Islet precursor cell (in vitro differentiated cells): ENCODE measurements at regions not wholly inside any gene's neighbourhood (a gene's known extent, or its start where the extent isn't known, plus 50 kb on each side); places are given as distances from the start of the nearest gene placed in this dataset.
"Not testable (repeated sequence)": the region's sequence is repeated elsewhere in the genome, so short reads cannot be mapped to it uniquely, and the experiment has no call there.

Experiments used
- DNase-seq: peaks from one replicate; pipeline ENCODE4 v3.0.0-alpha.2; 2018

DNA sequence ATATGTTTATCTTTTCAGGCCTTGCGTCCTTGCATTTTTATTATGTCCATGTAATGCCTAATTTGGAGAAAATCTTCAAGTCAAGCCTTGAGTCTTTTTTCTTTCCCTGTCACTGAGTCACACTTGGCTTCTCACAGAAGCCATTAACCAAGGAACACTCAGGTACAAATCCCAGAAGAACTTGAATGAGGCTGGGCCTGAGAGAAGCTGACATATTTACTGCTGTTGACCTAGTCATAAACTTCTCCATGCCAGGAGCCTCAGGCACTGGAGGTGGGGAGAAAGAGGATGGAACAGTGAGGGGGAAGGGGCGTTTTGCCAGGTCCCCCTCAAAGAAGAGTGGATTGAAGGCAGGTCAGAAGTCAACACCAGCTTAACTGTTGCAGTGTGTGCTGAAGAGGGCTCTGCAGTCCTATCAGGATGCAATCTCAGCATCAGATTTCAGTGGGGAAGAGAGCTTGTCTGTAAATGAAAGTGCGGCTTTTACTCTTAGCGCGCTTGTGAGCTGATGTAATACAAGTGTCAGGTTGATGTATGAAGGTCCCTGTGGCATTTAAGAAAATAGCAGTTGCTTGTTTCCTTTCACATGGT, 526.0 kb downstream of the ETS1 start:
- peak; percentile 81 for DNase-seq

DNA sequence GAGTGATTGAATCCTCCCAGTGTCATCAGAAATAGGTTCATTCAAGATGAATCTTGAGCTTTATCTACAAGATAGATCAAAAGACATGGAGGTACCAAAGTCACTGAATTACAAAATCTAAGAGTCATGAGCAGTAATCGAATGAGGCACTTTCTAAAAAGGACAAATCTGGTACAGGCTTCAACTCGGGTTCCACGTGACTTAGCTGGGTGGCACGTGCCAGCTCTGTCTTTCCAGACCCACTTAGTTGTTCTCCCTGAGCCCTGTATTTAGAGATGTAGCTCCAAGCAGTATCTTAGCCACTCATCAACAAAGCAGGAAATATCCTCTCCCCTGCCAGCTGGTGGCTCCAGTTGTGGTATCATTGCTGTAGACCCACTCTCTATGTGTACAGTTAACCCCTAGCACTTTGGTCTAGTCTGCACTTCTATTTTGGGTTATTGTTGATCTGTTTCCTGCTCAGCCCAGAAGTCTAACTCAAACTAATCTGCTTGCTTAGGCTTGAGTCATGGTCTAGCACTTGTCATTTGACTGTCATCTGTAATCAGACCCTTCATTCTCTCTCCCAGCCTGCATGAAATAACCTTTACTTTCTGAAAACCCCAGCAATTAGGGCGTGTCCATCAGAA, 528.7 kb downstream of the ETS1 start:
- DNase-seq, result no peak

DNA sequence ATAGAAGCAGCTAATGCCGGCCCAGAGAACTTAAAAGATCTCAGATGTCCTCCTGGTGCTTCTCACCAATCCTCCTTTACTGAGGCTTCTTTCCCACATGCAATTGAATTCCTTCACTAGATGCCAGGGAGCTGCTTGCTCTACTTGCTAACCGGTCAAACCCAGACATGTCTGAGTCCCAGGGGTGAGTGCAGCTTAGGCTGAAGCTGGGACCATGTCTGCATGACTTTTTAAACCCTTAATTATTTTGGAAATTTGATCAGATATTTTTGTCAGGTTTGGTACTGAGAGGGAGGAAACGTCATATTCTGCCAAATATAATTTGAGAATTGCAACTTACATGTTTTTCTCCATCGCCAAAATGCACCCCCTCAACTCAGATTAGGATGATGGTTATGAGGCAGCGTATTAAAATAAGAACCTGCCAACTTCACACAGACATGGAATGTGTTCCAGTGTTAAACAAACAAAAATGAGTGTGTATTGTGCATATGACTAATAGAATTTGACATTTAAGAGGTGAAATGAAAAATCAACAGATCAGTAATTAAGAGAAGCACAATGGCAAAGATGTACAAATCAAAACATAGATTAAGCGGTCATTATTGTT, 529.5 kb downstream of the ETS1 start:
- DNase-seq, result no peak

DNA sequence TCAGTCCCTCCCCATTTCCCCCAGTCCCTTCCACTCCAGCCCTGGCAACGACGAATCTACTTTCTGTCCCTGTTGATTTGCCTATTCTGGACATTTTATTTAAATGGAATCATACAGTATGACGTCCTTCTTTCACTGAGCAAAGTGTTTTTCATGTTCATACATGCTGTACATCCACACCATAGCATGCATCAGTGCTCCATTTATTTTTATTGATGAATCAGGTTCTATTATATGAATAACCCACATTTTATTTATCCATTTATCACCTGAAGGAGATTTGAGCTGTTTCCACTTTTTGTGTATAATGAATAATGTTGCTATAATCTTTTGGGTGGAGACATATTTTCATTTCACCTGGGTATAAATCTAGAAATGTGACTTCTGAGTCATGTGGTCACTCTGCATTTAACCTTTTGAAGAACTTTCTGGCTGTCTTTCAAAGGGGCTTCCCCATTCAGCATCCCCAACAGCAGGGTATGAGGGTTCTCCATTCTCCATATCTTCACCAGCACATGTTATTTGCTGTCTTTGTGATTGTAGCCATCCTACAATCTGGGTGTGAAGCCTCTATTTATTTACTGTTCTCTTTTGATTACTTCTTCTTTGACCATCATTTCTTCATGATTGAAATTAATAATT, 531.7 kb downstream of the ETS1 start:
- DNase-seq, result no peak

DNA sequence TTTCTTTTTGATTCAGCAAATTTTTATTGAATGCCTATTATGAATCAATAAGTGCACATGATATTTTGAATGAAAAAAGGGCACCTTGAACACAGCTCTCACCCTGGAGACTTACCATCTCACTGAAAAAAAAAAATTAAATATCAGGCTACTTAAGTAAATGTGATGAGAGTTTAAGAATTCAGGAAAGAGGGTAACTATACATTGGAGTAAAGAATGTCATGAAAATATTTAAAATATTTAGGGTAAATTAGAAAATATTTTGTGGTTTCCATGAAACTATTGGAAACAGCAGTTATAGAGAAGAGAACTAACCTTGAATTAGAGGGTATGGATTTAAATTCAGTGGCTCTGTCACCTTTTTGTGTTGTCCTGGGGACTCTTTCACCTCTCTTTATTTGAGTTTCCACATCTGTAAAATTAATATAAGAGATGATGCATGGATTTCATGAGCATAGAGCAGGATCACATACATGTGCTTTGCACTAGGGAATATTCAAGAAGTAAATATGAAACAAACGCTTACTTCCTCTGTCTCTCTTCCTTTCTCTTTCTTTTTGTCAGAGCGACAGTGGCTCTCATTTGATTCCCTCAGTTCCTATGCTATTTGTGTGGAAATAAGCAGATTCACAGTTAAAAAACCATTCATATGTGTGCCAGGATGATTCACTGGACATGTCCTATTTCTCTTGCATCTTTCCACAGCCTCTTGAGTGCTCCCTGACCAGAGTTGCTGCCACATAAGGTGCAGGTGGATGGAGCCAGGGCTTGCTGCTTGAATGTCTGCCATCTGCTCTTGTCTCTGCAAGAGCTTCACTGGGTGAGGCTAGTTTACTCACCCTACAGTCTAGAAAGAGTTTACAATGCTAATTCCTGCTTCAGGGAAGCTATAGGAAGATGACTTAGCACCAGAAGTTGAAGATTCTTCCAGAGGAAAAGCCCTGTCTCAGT, 533.1 kb downstream of the ETS1 start:
- DNase-seq, result peak; percentile 35

DNA sequence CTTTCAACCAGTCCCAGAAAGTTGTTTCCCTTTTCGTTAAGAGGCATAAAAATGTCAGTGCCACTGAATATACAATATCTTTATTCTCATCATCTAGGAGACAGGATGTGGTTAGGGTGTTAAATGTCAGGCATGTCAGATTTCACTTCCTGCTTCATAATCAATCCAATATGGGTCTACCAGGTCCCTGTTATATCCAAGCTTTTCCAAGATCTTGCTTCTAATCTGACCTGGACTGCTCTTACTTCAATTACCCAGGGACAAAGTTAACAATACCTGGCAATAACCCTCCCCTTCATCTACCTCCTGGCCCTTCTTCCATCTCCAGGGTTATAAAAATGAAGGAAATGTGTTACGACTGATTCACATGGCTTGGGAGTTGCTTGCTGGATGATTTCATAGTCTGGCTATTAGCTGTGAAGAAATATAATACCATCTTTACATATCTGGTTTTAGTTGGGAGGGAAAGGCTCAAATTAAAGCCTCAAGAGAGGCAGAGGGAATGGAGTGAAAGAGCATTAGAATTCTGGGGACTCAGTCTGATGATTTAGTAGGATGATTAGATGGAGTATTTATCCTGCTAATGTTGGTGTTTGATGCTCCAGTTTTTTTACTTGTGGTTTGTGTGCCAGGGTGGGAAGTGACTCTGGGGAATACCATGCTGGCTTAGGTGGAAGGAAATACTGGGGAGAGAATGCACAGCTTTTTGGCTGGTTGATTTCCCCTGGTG, 534.3 kb downstream of the ETS1 start:
- DNase-seq, result no peak

DNA sequence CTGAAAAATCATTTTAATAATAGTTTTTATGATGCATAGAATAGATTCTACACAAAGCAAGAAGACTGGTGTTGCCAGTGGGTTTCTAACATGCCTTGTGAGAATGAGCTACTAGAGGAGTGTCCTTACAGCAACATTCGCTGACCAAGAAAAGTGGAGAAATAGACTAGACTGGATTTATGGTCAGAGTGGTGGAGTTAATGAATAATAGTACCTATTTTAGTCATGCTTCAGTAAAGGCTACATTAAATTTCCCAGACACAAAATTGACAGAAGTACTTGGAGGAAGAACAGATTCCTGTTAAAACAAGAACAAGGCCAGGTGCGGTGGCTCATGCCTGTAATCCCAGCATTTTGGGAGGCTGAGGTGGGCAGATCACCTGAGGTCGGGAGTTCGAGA, 539.2 kb downstream of the ETS1 start:
- no peak for DNase-seq

DNA sequence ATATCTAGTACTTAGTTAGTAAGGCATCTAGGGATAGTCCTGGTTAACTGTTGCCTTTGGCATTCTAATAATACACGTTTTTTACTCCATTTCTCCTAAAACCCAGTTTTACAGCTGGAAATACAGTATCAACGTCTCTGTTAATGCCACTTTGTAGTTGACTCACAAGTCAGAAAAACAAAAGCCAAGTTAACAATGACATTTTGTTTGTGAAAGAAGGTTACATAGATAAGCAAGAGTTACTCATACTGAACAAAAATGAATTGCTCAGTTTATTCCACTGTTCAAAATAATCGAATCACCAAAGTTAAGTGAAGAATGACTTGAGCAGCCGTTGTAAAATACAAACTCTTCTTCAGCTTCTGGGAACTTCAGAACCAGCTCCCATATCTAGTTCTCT, 540.3 kb downstream of the ETS1 start:
- no peak for DNase-seq

DNA sequence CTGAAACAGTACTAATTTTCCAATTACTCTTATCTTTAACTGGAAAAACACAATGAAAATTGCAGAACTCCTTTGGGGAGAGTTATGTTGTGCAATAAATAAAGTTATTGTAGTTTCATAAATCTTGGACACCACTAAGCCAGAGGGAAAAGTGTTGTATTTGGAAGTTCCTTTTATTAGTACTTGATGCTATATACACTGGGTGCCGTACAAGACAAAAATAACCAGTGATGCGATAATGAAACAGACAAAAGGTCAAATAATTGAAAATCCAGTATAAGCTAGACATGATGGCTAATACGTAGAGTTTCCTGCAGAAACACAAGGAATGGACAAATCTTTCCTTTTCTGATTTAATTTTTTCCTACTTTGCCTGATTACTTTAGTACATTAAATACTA, 541.1 kb downstream of the ETS1 start:
- no peak for DNase-seq

DNA sequence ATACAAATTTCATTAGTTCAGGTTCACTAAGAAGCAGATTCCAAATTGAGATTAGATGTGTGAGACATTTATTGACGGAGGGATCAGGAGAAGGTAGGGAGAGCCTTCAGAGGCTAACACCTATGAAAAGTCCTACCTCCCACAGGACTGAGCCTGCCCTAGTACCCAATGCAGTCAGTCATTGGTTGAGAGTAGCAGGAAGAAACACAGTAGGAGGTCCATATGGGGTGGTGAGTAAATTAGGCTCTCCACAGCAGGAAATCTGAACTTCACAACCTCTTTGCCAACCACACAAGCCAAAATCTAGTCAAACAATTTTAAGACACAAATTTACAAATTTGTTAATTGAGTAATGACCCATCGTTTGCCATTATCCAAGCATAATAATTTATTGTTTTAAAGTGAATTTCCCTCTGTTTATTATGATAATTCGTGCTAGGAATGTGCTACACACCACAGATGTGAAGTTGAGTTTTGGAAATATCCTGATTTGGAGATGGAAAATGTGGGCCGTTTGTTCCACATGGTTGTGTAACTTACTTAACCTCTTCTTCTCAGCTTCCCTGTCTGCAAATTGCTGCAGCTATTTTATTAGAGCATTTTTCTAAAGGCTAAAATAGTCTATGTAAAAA, 542.1 kb downstream of the ETS1 start:
- DNase-seq, result no peak

DNA sequence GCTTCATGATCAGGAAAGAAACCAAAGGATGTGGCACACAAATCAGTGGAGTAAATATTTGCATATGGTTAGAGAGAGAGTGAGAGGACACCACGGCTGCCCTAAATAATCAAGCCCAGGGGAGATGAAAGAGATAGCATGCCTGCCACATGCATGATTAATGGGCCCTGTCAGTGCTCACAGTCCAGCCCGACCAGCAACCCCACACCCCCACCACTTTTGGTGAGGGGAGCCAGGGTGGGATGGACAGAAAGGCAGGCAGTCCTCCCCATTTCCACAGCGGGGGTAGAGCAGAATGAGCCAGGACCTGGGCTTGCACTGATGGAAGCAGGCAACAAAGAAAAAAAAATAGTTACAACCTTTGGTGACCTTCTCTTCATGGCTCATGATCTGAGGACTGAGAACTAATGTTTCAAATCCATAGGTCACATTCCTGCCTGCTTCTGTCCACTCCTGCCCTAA, 545.0 kb downstream of the ETS1 start:
- DNase-seq, result no peak

DNA sequence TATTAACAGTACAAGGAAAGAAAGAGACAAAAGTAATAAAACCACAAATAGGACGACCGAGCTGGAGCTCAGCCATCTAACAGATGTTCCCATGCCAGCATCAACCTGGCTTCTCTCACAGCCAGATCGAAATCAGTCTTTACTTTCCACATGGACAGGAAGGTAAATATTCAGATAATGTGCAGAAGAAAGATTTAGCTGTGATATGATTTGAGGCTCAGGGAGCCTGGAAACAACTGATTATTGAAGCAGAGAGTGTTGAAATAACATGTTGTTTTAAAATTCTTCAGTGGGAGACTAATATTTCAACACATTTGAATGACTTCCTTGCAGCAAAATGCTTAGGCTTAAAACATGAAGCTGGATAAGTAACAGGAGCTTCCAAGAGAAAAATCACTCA, 546.8 kb downstream of the ETS1 start:
- DNase-seq, result no peak

DNA sequence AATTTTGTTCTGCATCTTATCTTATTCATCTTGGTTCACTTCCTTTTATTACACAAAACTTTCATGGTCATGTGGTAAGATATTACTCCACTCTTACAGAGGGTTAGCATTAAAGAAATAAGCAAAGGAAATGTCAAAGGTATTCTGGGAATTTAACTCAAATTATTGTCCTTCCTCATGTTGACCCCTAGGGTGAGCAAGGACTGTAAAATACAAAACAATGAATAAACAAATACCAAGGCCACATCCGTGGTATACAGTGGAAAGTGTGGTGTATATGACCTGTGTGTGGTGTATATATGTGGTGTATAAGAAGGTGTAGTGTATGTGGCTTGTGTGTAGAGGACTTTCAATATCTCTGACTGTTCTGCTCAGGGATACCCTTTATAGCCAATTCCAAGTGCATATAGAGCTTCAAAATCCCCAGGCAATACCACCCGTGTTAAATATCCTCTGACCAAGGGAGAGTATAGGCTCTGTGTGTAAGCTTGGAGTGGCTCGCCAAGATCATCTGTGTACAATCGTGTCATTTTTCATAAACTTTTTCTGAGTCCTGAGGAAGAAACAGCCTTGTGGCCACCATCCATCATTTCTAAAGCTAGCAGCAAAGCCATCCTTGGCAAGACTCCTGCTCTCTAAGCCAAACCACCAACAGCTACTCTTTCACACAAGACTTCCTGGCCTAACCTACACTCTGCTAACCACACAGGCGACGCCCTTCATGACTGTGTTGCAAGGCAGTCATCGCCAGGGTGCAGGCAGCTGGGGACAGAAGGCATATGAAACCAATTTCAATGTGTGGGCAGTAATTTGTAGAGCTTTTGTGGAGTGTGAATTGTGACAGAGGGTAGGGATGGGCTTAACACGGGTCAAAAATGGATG, 548.0 kb downstream of the ETS1 start:
- no peak for DNase-seq

DNA sequence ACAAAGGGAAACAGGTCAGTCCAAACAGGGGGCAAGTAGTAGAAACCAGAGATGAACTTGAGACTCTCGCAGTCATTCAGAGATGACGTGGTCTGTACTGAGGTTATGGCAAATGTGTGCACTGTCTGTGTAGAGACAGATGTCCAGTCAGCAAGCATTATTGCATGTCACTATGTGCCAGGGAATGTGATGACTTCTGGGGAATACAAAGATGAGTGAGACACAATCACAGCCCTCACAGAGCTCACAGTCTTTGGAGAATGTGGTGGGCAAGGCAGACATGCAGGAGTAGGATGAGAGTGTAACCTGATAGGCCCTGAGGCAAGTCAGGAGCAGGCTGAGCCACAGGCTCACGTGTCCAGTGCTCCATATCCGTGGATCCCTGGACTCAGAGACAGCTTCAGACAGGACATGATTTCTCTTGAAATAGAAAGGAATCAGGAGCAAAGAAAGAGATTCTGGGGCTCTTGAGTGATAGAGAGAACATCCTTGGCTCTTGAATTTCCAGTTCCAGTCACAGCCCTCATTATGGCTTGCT, 550.7 kb downstream of the ETS1 start:
- no peak for DNase-seq

DNA sequence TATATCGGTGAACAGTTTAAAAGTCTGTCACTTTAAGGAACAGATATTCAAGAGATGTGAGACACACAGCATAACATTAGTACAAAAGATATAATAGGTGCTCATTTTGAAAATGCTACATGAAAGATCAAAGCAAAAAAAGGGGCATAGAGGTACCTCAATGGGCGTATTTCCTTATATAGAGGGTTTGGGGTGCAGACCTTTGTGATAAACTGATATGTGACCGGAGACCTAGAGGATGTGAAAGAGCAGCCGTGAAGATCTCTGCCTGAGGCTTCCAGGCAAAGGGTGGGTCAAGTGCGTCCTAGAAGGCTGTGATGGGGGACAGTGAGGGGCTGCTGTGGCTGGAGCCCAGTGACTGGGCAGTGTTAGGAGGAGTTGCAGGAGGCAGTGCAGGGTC, 551.4 kb downstream of the ETS1 start:
- DNase-seq, result no peak

DNA sequence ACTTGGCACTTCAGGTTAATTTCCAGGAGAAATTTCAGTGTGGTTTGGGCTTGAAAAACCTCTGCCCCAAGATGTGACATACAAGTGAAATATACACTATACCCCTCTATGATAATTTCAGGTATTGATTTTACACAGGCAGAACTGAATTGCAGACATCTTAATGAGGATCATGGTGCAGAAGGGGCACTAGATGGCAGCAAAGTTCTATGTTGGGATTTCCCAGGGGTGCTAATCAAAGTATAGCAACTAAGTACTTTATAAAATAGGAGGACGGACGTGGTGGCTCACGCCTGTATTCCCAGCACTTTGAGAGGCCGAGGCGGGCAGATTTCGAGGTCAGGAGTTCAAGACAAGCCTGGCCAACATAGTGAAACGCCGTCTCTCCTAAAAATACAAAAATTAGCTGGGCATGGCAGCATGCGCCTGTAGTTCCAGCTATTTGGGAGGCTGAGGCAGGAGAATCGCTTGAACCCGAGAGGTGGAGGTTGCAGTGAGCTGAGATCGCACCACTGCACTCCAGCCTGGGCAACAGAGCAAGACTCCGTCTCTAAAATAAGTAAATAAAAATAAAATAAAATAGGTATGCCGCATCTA, 555.7 kb downstream of the ETS1 start:
- DNase-seq, result not testable (repeated sequence)

DNA sequence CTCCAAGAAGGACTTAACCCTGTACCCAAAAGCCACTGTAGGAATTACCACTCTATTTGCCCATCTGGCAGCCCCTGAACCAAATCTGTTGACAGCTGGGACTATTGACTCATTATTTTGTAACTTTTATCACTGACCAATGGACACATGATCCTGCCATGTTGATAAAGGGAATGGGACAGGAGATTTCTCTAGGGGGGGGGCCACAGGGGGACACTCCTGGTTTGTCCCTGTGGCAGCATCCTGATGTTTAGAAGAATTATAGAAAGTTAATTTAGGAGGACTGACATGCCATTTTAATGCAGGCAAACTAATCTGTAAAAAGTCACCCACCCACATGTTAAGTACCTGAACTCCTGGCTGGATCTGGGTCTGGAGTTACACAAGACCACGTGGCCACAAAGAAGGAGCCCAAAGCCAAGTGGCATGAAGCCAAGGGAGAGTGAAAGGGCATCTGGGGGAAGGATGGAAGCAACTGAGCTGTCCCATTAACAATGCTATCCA, 558.1 kb downstream of the ETS1 start:
- DNase-seq, result no peak

DNA sequence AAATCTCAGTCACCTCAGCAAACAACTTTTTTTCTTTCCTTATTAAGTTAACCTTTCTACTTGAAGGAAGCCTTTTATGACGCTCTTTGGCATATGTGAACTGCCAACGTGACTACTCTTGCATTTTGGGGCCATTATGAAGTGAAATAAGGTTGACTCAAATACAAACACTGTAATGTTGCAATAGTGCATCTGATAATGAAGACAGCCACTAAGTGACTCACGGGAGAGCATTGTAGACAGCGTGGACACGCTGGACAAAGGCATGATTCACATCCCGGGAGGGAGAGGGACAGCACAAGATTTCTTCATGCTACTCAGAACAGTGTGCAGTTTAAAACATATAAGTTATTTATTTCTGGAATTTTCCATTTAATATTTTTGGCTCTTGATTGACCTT, 560.8 kb downstream of the ETS1 start:
- peak; percentile 62 for DNase-seq

DNA sequence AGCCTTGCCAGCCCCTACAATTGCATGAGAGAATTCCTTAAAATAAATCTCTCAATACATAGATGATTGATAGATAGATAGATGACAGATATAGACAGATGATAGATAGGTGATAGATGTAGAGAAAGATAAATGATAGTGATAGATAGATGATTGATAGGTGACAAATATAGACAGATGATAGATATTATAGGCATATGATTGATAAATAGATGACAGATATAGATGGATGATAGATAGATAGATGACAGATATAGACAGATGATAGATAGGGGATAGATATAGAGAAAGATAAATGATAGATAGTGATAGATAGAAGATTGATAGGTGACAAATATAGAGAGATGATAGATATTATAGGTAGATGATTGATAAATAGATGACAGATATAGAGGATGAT, 564.6 kb downstream of the ETS1 start:
- DNase-seq, result no peak

DNA sequence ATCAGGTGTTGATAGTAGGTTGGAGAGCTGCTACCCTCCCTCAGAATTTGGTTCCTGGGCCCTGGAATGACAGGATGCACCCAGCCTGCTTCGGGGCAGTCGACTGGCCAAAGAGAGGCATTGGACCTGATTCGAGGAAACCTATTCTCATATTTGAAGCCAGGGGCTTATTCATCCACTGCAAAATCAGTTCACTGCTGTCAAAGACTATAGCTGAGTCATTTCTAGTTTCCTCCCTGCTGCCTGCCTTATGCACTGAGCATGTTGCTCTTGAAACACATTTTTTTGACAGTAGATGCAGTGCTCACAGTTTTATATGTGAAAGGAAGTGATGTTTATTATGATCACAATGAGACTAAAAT, 565.4 kb downstream of the ETS1 start:
- DNase-seq, result no peak
